Right lobe of liver (tissue), 4 donors: ENCODE measurements at regions not wholly inside any gene's neighbourhood (a gene's known extent, or its start where the extent isn't known, plus 50 kb on each side); places are given as distances from the start of the nearest gene placed in this dataset.

ENCODE experiments used
- POLR2A ChIP-seq: fragments of 450-650 bp; IDR thresholded peaks from one replicate; pipeline ENCODE4 v1.6.1; 2017; ENCODE audit warnings: antibody characterized with exemption, mild to moderate bottlenecking
- TF ChIP-seq, protein P1 (sequence below), 4 donors: fragments of 200-600 bp in 3 of 4; fragments of 450-650 bp in 1 of 4; IDR thresholded peaks; one replicate each; pipeline versions ENCODE4 v1.5.1 to v1.8.0; 2016 to 2022; ENCODE audit warnings: antibody characterized with exemption in 4 of 4, mild to moderate bottlenecking in 2 of 4
- donor health status: DM: no; HTN: no; CAD: no.
- donor health status: DM: no; HTN: no; CAD: no.
- donor health status: DM: no; HTN: yes; CAD: no.

DNA sequence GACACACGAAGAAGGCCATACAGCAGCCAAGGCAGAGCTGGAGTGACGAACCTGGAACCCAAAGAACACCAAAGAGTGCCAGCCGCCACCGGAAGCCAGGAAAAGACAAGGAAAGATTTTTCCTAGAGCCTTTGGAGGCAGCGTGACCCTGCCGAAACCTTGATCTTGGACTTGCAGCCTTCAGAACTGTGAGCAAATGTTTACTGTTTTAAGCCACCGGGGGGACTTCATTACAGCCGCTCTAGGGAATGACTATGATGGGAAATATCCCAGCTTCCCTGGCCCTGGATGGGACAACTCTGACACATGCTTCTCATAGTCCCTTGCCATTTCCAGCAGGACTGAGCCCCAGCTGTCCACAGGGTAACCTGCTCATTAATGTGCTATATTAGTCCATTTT lies 270.6 kb downstream of the HAPSTR1 start:
- TF ChIP-seq, protein P1, sequence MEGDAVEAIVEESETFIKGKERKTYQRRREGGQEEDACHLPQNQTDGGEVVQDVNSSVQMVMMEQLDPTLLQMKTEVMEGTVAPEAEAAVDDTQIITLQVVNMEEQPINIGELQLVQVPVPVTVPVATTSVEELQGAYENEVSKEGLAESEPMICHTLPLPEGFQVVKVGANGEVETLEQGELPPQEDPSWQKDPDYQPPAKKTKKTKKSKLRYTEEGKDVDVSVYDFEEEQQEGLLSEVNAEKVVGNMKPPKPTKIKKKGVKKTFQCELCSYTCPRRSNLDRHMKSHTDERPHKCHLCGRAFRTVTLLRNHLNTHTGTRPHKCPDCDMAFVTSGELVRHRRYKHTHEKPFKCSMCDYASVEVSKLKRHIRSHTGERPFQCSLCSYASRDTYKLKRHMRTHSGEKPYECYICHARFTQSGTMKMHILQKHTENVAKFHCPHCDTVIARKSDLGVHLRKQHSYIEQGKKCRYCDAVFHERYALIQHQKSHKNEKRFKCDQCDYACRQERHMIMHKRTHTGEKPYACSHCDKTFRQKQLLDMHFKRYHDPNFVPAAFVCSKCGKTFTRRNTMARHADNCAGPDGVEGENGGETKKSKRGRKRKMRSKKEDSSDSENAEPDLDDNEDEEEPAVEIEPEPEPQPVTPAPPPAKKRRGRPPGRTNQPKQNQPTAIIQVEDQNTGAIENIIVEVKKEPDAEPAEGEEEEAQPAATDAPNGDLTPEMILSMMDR (IDR thresholded peaks at IDR 0.05) = no peak
- no peak for TF ChIP-seq POLR2A
